ENCODE measurements at regions not wholly inside any gene's neighbourhood (a gene's known extent, or its start where the extent isn't known, plus 50 kb on each side); places are given as distances from the start of the nearest gene placed in this dataset.

DNA sequence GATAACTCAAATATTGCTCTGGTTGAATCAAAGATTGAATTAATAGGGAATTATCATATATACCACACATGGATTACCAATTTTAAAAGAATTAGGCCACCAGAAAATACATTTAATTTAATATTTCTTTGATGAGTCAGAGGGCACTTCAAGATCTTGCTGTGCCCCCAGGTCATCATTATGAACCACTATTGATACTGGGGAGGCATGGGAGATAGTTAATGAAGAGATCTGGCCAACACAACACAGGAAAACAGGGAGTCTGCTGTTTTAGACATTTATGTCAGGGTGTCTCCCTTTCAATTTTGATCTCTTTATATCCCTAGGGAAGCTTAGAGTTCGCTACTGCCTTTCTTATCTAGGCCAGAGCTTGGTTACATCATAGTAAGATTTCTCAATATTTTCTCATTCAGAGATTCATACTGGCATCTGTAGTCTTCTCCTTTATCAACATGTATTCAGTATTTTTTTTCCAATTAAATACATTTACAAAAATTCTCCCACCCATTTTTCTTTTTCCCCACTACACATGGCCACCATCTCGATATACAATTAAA, 158.3 kb upstream of the ZFHX3 start:
- TF ChIP-seq, protein P1, sequence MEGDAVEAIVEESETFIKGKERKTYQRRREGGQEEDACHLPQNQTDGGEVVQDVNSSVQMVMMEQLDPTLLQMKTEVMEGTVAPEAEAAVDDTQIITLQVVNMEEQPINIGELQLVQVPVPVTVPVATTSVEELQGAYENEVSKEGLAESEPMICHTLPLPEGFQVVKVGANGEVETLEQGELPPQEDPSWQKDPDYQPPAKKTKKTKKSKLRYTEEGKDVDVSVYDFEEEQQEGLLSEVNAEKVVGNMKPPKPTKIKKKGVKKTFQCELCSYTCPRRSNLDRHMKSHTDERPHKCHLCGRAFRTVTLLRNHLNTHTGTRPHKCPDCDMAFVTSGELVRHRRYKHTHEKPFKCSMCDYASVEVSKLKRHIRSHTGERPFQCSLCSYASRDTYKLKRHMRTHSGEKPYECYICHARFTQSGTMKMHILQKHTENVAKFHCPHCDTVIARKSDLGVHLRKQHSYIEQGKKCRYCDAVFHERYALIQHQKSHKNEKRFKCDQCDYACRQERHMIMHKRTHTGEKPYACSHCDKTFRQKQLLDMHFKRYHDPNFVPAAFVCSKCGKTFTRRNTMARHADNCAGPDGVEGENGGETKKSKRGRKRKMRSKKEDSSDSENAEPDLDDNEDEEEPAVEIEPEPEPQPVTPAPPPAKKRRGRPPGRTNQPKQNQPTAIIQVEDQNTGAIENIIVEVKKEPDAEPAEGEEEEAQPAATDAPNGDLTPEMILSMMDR (IDR thresholded peaks at IDR 0.05): no peak
- TF ChIP-seq POLR2A (IDR thresholded peaks at IDR 0.05): no peak
